GM23248 (cell line): ENCODE measurements at regions not wholly inside any gene's neighbourhood (a gene's known extent, or its start where the extent isn't known, plus 50 kb on each side); places are given as distances from the start of the nearest gene placed in this dataset.

Experiments
- EZH2 ChIP-seq: fragments of 200-600 bp; sonication (generic); IDR thresholded peaks from 2 replicates; pipeline ENCODE4 v1.6.1; 2018; ENCODE audit warnings: antibody characterized with exemption, mild to moderate bottlenecking; ENCODE audit not compliant: insufficient read depth, poor library complexity, severe bottlenecking
- EZH2phosphoT487 ChIP-seq: fragments of 200-600 bp; sonication (generic); IDR thresholded peaks from 2 replicates; pipeline ENCODE4 v1.6.1; 2018; ENCODE audit warnings: antibody characterized with exemption, moderate library complexity, mild to moderate bottlenecking, low read depth; ENCODE audit not compliant: insufficient read depth

DNA sequence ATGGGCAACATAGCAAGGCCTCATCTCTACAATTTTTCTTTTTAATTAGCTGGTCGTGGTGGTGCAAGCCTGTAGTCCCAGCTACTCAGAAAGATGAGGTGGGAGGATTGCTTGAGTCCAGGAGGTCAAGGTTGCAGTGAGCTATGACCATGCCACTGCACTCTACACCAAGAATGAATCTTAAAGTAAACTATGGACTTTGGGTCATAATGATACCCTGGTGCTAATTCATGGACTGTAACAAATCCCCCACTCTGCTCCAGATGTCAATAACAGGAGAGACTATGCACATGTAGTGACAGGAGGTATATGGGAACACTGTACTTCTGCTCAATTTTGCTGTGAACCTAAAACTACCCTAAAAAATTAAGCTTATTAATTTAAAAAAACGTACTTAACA lies 155.4 kb downstream of the CEMIP2 start:
- TF ChIP-seq EZH2 (no peak), EZH2phosphoT487 (no peak)
